ENCODE measurements at regions not wholly inside any gene's neighbourhood (a gene's known extent, or its start where the extent isn't known, plus 50 kb on each side); places are given as distances from the start of the nearest gene placed in this dataset.
"Not testable (repeated sequence)": the region's sequence is repeated elsewhere in the genome, so short reads cannot be mapped to it uniquely, and the experiment has no call there.

DNA sequence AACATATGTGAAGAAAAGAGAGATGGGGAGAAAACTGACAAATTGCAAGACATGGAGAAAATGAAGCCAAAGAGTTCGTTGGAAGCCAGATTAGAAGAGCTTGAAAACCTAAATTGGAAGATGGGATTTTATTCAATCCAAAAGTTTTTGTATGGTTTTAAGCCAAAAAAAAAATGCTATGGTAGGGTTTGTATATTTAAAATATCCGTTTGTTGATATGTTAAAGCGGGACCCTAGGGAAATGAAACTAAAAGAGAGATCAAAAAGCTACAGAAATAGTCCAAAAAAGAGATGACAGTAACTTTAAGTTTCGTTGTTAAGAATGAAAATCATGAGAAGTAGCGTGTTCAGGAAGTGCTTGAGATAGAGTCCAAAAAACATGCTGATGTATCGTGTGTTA is 617.7 kb upstream of the ADGRL2 start:
- Histone ChIP-seq H3K79me2 (ENCODE audit: insufficient read depth, low read depth, low read length) (no peaks in the 10 kb centered on the region), H2AFZ (ENCODE audit: low read length) (no peak overlapping the region), H3K4me2 (ENCODE audit: low read length) (no peak overlapping the region), H4K20me1 (ENCODE audit: insufficient read depth, low read length) (no peaks in the 10 kb centered on the region), H3K4me1 (ENCODE audit: insufficient read depth, low read length, poor library complexity, severe bottlenecking) (no peaks in the 10 kb centered on the region), H3K9me2 (ENCODE audit: insufficient read depth, low read length) (no peaks in the 10 kb centered on the region), H3K4me3 (ENCODE audit: low read depth, low read length, poor library complexity, severe bottlenecking) (no peak overlapping the region), H3K27ac (ENCODE audit: low read depth, low read length, poor library complexity, severe bottlenecking) (no peak overlapping the region), H3K9me3 (ENCODE audit: low read length) (no peaks in the 10 kb centered on the region), H3K36me3 (ENCODE audit: insufficient read depth, low read length) (no peaks in the 10 kb centered on the region)
- POLR2A ChIA-PET, result interaction anchor here (0.7 to 0.8 kb wide), 2 partner anchors 10 to 61 kb away, joined by 5 to 6 read pairs; no protein-coding TSS in a partner anchor
- TF ChIP-seq EZH2phosphoT487 (IDR thresholded peaks at IDR 0.05; ENCODE audit: borderline replicate concordance, low read depth, low read length), result no peak
- TF ChIP-seq, protein P1, sequence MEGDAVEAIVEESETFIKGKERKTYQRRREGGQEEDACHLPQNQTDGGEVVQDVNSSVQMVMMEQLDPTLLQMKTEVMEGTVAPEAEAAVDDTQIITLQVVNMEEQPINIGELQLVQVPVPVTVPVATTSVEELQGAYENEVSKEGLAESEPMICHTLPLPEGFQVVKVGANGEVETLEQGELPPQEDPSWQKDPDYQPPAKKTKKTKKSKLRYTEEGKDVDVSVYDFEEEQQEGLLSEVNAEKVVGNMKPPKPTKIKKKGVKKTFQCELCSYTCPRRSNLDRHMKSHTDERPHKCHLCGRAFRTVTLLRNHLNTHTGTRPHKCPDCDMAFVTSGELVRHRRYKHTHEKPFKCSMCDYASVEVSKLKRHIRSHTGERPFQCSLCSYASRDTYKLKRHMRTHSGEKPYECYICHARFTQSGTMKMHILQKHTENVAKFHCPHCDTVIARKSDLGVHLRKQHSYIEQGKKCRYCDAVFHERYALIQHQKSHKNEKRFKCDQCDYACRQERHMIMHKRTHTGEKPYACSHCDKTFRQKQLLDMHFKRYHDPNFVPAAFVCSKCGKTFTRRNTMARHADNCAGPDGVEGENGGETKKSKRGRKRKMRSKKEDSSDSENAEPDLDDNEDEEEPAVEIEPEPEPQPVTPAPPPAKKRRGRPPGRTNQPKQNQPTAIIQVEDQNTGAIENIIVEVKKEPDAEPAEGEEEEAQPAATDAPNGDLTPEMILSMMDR (conservative IDR thresholded peaks at IDR 0.05; ENCODE audit: low read length), result no peak
- intact Hi-C loops (cut with micrococcal nuclease; ENCODE audit: unreplicated experiment), result no loop called here
- BruUV-seq (replicated peaks), result no TSS peak
- CTCF ChIA-PET (ENCODE audit: unreplicated experiment), result no interaction called here
- DNase-seq (ENCODE audit: low spot score), result no peak

GRCh38 chr1:81179242-81179641 is 621.5 kb upstream of the ADGRL2 start:
- CTCF ChIA-PET (ENCODE audit: unreplicated experiment), result no interaction called here
- Histone ChIP-seq H3K4me2 (ENCODE audit: low read length) (no peak overlapping the region), H3K27ac (ENCODE audit: low read depth, low read length, poor library complexity, severe bottlenecking) (no peak overlapping the region), H3K79me2 (ENCODE audit: insufficient read depth, low read depth, low read length) (no peaks in the 10 kb centered on the region), H3K4me3 (ENCODE audit: low read depth, low read length, poor library complexity, severe bottlenecking) (no peak overlapping the region), H2AFZ (ENCODE audit: low read length) (no peak overlapping the region), H4K20me1 (ENCODE audit: insufficient read depth, low read length) (no peaks in the 10 kb centered on the region), H3K36me3 (ENCODE audit: insufficient read depth, low read length) (no peaks in the 10 kb centered on the region), H3K9me2 (ENCODE audit: insufficient read depth, low read length) (no peaks in the 10 kb centered on the region), H3K9me3 (ENCODE audit: low read length) (no peaks in the 10 kb centered on the region), H3K4me1 (ENCODE audit: insufficient read depth, low read length, poor library complexity, severe bottlenecking) (no peaks in the 10 kb centered on the region)
- intact Hi-C loops (cut with micrococcal nuclease; ENCODE audit: unreplicated experiment), result no loop called here
- BruUV-seq (replicated peaks), result no TSS peak
- no peak for TF ChIP-seq EZH2phosphoT487 (IDR thresholded peaks at IDR 0.05; ENCODE audit: borderline replicate concordance, low read depth, low read length)
- TF ChIP-seq, protein P1 (conservative IDR thresholded peaks at IDR 0.05; ENCODE audit: low read length), result no peak
- DNase-seq (ENCODE audit: low spot score), result no peak
- POLR2A ChIA-PET, result interaction anchor here (0.6 kb wide), 1 partner anchor 452 kb away, joined by 3 read pairs; no protein-coding TSS in a partner anchor

GRCh38 chr1:81178431-81179093 is 622.2 kb upstream of the ADGRL2 start:
- H4K20me1 ChIP-seq (ENCODE audit: insufficient read depth, low read length); H3K4me2 ChIP-seq (ENCODE audit: low read length); CTCF ChIA-PET (ENCODE audit: unreplicated experiment); H3K4me3 ChIP-seq (ENCODE audit: low read depth, low read length, poor library complexity, severe bottlenecking); H3K9me3 ChIP-seq (ENCODE audit: low read length); H3K9me2 ChIP-seq (ENCODE audit: insufficient read depth, low read length); H3K4me1 ChIP-seq (ENCODE audit: insufficient read depth, low read length, poor library complexity, severe bottlenecking); intact Hi-C loops (cut with micrococcal nuclease; ENCODE audit: unreplicated experiment); POLR2A ChIA-PET; DNase-seq (ENCODE audit: low spot score); H3K79me2 ChIP-seq (ENCODE audit: insufficient read depth, low read depth, low read length); H3K27ac ChIP-seq (ENCODE audit: low read depth, low read length, poor library complexity, severe bottlenecking); BruUV-seq (replicated peaks); H2AFZ ChIP-seq (ENCODE audit: low read length); H3K36me3 ChIP-seq (ENCODE audit: insufficient read depth, low read length): not testable (repeated sequence)
